B cell (primary cell): ENCODE measurements at regions not wholly inside any gene's neighbourhood (a gene's known extent, or its start where the extent isn't known, plus 50 kb on each side); places are given as distances from the start of the nearest gene placed in this dataset.

Source experiments
- ATAC-seq: fragments of 200-7000 bp; cut with Tn5 transposase; one replicate; pipeline ENCODE4 v1.10.0; 2021; ENCODE audit warnings: low read depth, mild to moderate bottlenecking, moderate number of reproducible peaks, moderate library complexity
- CTCF ChIA-PET: fragments of 350-600 bp; sonication (Branson Sonifier 250); formaldehyde crosslinking; loops from one replicate; lab custom pipeline; 2021; ENCODE audit warnings: antibody characterized with exemption, inconsistent platforms; lab: Charles Lee
- POLR2A ChIA-PET: fragments of 350-600 bp; sonication (Branson Sonifier 250); formaldehyde crosslinking; loops from one replicate; lab custom pipeline; 2021; ENCODE audit warnings: antibody characterized with exemption; lab: Charles Lee
- DNase-seq: peaks from one replicate; pipeline ENCODE4 v3.0.0; 2013
- H2AFZ ChIP-seq: 2 replicates; pipeline ENCODE4 v1.6.1; 2012; ENCODE audit warnings: mild to moderate bottlenecking, low read depth, low read length; ENCODE audit not compliant: insufficient read depth, poor library complexity, severe bottlenecking
- H3K27ac ChIP-seq, 2 donors: 1 replicate in 1 of 2; 2 replicates in 1 of 2; pipeline ENCODE4 v1.5.1; 2012 to 2013; ENCODE audit warnings: low read length in 2 of 2, mild to moderate bottlenecking in 2 of 2, moderate library complexity in 1 of 2
- H3K27me3 ChIP-seq, 4 experiments: fragments of 200-600 bp in 1 of 4; sonication (generic) in 1 of 4; replicated peaks in 1 of 4; 1 replicate in 2 of 4; 2 replicates in 2 of 4; pipeline versions ENCODE4 v1.6.1 to v1.7.0; 2013 to 2016; ENCODE audit warnings: low read length in 3 of 4, mild to moderate bottlenecking in 2 of 4, mixed read lengths in 1 of 4, moderate library complexity in 1 of 4; ENCODE audit not compliant: insufficient read depth in 4 of 4, control insufficient read depth in 3 of 4; ENCODE audit errors: control extremely low read depth in 1 of 4
- H3K36me3 ChIP-seq, 2 experiments: replicated peaks in 1 of 2; 1 replicate in 1 of 2; 2 replicates in 1 of 2; pipeline versions ENCODE4 v1.6.1 to v1.7.1; 2013; ENCODE audit warnings: low read length in 1 of 2; ENCODE audit not compliant: insufficient read depth in 2 of 2, control insufficient read depth in 1 of 2; ENCODE audit errors: control extremely low read depth in 1 of 2, extremely low read depth in 1 of 2
- H3K4me1 ChIP-seq, 2 donors: fragments of 200-600 bp in 1 of 2; sonication (generic) in 1 of 2; 1 replicate in 1 of 2; 2 replicates in 1 of 2; pipeline versions ENCODE4 v1.5.1 to v1.6.1; 2013 to 2017; ENCODE audit warnings: low read length in 2 of 2; ENCODE audit not compliant: control insufficient read depth in 2 of 2, insufficient read depth in 2 of 2
- H3K4me2 ChIP-seq: replicated peaks from 2 replicates; pipeline ENCODE3; 2012; ENCODE audit warnings: mild to moderate bottlenecking, low read depth, low read length; ENCODE audit not compliant: poor library complexity, severe bottlenecking
- H3K4me3 ChIP-seq, 5 experiments: fragments of 200-600 bp in 1 of 5; sonication (generic) in 1 of 5; 1 replicate in 3 of 5; 2 replicates in 2 of 5; pipeline versions ENCODE4 v1.5.1 to v1.7.0; 2011 to 2016; ENCODE audit warnings: low read length in 4 of 5, mild to moderate bottlenecking in 4 of 5, low read depth in 2 of 5, control low read depth in 1 of 5, moderate library complexity in 1 of 5; ENCODE audit not compliant: insufficient read depth in 1 of 5; ENCODE audit errors: control extremely low read depth in 1 of 5, extremely low read depth in 1 of 5
- H3K79me2 ChIP-seq: fragments of 200-600 bp; sonication (generic); one replicate; pipeline ENCODE4 v1.6.0; 2016; ENCODE audit warnings: low read length; ENCODE audit not compliant: control insufficient read depth, insufficient read depth
- H3K9ac ChIP-seq: fragments of 200-600 bp; sonication (generic); 2 replicates; pipeline ENCODE4 v1.6.1; 2017; ENCODE audit warnings: mild to moderate bottlenecking, low read length, moderate library complexity
- H3K9me3 ChIP-seq, 3 donors: one replicate each; pipeline versions ENCODE4 v1.6.1 to v1.7.1; 2013; ENCODE audit warnings: low read length in 2 of 3; ENCODE audit not compliant: control insufficient read depth in 2 of 3, insufficient read depth in 1 of 3; ENCODE audit errors: control extremely low read depth in 1 of 3
- H4K20me1 ChIP-seq: 2 replicates; pipeline ENCODE4 v1.6.0; 2012; ENCODE audit warnings: mild to moderate bottlenecking, low read length; ENCODE audit not compliant: insufficient read depth, control insufficient read depth, poor library complexity, severe bottlenecking
- H3K27ac Mint-ChIP-seq: one replicate; pipeline ENCODE4 v1.8.0; 2021; ENCODE audit warnings: mixed read lengths
- H3K27me3 Mint-ChIP-seq: one replicate; pipeline ENCODE4 v1.8.0; 2021; ENCODE audit warnings: mixed read lengths
- H3K4me1 Mint-ChIP-seq: one replicate; pipeline ENCODE4 v1.8.0; 2021; ENCODE audit warnings: mixed read lengths
- H3K4me3 Mint-ChIP-seq: one replicate; pipeline ENCODE4 v1.8.0; 2021; ENCODE audit warnings: mixed read lengths
- H3K9me3 Mint-ChIP-seq: one replicate; pipeline ENCODE4 v1.8.0; 2022; ENCODE audit warnings: mixed read lengths; ENCODE audit not compliant: insufficient read depth
- EZH2 ChIP-seq: IDR thresholded peaks from 2 replicates; pipeline ENCODE4 v1.6.1; 2012; ENCODE audit warnings: borderline replicate concordance, low read depth, mild to moderate bottlenecking, moderate library complexity, low read length; ENCODE audit not compliant: insufficient read depth, poor library complexity, severe bottlenecking
- WGBS: methylation state at CpG from one replicate; pipeline ENCODE4 v1.1.5; 2013; ENCODE audit warnings: missing lambda C conversion rate; ENCODE audit not compliant: insufficient coverage; 5-methylcytosine and 5-hydroxymethylcytosine counted together
- intact Hi-C: fragments of 100-400 bp; cut with micrococcal nuclease; formaldehyde crosslinking; loops from one replicate; pipeline ENCODE4 v1.10.0; 2022
- TF ChIP-seq, protein P1 (sequence below): fragments of 200-600 bp; IDR thresholded peaks from one replicate; pipeline ENCODE4 v1.8.0; 2022; ENCODE audit warnings: antibody characterized with exemption, mild to moderate bottlenecking

DNA sequence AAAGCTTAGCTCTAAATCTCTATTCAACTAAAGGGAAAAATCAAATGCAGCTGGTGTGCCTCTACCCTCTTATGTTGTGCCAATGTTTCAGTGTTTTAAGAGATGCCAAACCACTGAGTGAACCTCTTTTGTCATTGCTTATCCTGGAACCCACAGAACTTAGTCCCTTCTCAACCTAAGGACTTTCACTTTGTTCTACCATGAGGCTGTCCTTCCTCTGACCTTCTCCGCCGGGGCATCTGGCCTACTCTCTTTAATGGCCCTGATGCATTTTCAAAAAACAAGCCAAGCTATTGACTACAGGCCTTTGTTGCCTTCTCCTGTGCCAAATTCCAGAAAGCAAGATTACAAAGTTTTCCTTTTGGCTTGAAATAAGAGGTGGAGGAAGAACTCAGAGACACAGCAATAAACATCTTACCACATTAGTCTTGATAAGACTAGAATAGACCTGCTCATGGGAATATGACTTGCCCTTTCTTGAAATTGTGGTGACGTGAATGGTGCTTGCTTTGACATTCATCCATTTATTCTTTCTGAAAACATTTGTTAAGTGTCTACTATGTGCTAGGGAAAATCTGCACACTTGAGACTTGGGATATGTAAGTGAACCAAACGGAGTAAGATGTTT lies 253.2 kb upstream of the SMIM30 start:
- no peaks in the 10 kb centered on the region for H3K9me3 Mint-ChIP-seq
- no peak for DNase-seq
- peaks cover 3% of the 10 kb centered on the region for H3K27me3 Mint-ChIP-seq
- no peak overlapping the region for H3K4me3 Mint-ChIP-seq
- no peak overlapping the region for H3K27ac Mint-ChIP-seq
- Histone ChIP-seq H3K9me3 (no peaks in the 10 kb centered on the region), H3K27me3 (no peaks in the 10 kb centered on the region), H2AFZ (no peak overlapping the region), H4K20me1 (no peaks in the 10 kb centered on the region), H3K27ac (no peak overlapping the region), H3K4me1 (no peaks in the 10 kb centered on the region), H3K79me2 (no peaks in the 10 kb centered on the region), H3K4me3 (no peak overlapping the region), H3K4me2 (no peak overlapping the region), H3K36me3 (no peaks in the 10 kb centered on the region), H3K9ac (no peak overlapping the region)
- ATAC-seq = no peak
- ChIA-PET POLR2A (no interaction called here), CTCF (no interaction called here)
- TF ChIP-seq EZH2 = no peak
- TF ChIP-seq, protein P1, sequence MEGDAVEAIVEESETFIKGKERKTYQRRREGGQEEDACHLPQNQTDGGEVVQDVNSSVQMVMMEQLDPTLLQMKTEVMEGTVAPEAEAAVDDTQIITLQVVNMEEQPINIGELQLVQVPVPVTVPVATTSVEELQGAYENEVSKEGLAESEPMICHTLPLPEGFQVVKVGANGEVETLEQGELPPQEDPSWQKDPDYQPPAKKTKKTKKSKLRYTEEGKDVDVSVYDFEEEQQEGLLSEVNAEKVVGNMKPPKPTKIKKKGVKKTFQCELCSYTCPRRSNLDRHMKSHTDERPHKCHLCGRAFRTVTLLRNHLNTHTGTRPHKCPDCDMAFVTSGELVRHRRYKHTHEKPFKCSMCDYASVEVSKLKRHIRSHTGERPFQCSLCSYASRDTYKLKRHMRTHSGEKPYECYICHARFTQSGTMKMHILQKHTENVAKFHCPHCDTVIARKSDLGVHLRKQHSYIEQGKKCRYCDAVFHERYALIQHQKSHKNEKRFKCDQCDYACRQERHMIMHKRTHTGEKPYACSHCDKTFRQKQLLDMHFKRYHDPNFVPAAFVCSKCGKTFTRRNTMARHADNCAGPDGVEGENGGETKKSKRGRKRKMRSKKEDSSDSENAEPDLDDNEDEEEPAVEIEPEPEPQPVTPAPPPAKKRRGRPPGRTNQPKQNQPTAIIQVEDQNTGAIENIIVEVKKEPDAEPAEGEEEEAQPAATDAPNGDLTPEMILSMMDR = no peak
- intact Hi-C loops = no loop called here
- WGBS = 100% methylated on average over 2 of the region's 4 CpGs
- H3K4me1 Mint-ChIP-seq = no peaks in the 10 kb centered on the region

DNA sequence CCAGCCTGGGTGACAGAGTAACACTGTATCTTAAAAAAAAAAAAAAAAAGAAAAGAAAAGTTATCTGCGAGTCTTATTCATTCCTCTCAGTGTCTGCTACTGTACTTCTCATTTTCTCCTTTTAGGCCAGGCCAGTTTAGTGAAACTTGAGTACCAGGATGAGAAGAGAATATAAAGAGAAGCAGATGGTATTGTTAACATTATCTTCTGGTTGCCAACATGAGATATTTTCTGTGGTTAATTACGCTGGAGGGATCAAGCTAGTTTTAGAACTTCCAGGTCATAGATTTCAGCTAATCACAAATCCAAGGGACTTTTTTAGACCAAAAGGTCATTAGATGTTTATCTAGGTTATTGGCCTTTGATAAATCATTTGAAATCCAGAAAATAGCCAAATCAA lies 252.6 kb upstream of the SMIM30 start:
- H3K9me3 Mint-ChIP-seq = no peaks in the 10 kb centered on the region
- Histone ChIP-seq H3K27me3 (no peaks in the 10 kb centered on the region), H3K4me3 (no peak overlapping the region), H3K9ac (no peak overlapping the region), H3K9me3 (no peaks in the 10 kb centered on the region), H3K27ac (no peak overlapping the region), H3K36me3 (no peaks in the 10 kb centered on the region), H2AFZ (no peak overlapping the region), H3K4me2 (no peak overlapping the region), H4K20me1 (no peaks in the 10 kb centered on the region), H3K4me1 (no peaks in the 10 kb centered on the region), H3K79me2 (no peaks in the 10 kb centered on the region)
- H3K4me3 Mint-ChIP-seq = no peak overlapping the region
- ChIA-PET CTCF (no interaction called here), POLR2A (no interaction called here)
- peaks cover 3% of the 10 kb centered on the region for H3K27me3 Mint-ChIP-seq
- intact Hi-C loops = no loop called here
- no peaks in the 10 kb centered on the region for H3K4me1 Mint-ChIP-seq
- WGBS = no CpG with 5 or more reads among the region's 2 CpGs
- no peak overlapping the region for H3K27ac Mint-ChIP-seq
- TF ChIP-seq, protein P1 = no peak
- TF ChIP-seq EZH2 = no peak
- DNase-seq = no peak
- no peak for ATAC-seq
